Kidney tubule cell (primary cell): ENCODE measurements at regions not wholly inside any gene's neighbourhood (a gene's known extent, or its start where the extent isn't known, plus 50 kb on each side); places are given as distances from the start of the nearest gene placed in this dataset.

Experiments used
- DNase-seq: peaks from one replicate; pipeline ENCODE4 v3.0.0-alpha.2; 2018; ENCODE audit warnings: low spot score

- DNase-seq = peak; percentile 10
These were observed 319.1 kb downstream of the GPATCH2 start for GRCh38 chr1:217311766-217312165.

GRCh38 chr1:217311269-217311668, 319.6 kb downstream of the GPATCH2 start:
- no peak for DNase-seq

GRCh38 chr1:217281332-217281731, 349.6 kb downstream of the GPATCH2 start:
- no peak for DNase-seq

- peak; percentile 71 for DNase-seq
These were observed 355.1 kb downstream of the GPATCH2 start for GRCh38 chr1:217275655-217276398.

- DNase-seq = peak; percentile 60
These were observed 355.8 kb downstream of the GPATCH2 start for GRCh38 chr1:217274927-217275654.

GRCh38 chr1:217274416-217274815, 356.5 kb downstream of the GPATCH2 start:
- DNase-seq = no peak

GRCh38 chr1:217273866-217274265, 357.0 kb downstream of the GPATCH2 start:
- no peak for DNase-seq

GRCh38 chr1:217272385-217272784, 358.5 kb downstream of the GPATCH2 start:
- DNase-seq = peak; percentile 18

GRCh38 chr1:217270101-217270500, 360.8 kb downstream of the GPATCH2 start:
- no peak for DNase-seq

- DNase-seq = no peak
These were observed 362.8 kb downstream of the GPATCH2 start for GRCh38 chr1:217268058-217268457.

GRCh38 chr1:217261636-217262035, 369.3 kb downstream of the GPATCH2 start:
- DNase-seq = no peak

- no peak for DNase-seq
These were observed 370.2 kb downstream of the GPATCH2 start for GRCh38 chr1:217260676-217261075.

GRCh38 chr1:217253985-217254384, 376.9 kb downstream of the GPATCH2 start:
- peak; percentile 55 for DNase-seq

- no peak for DNase-seq
These were observed 377.5 kb downstream of the GPATCH2 start for GRCh38 chr1:217253351-217253750.

- no peak for DNase-seq
These were observed 379.8 kb downstream of the GPATCH2 start for GRCh38 chr1:217251121-217251520.

GRCh38 chr1:217249857-217250256, 381.0 kb downstream of the GPATCH2 start:
- DNase-seq = no peak

- DNase-seq = peak; percentile 12
These were observed 385.9 kb downstream of the GPATCH2 start for GRCh38 chr1:217244971-217245370.

- DNase-seq = no peak
These were observed 390.2 kb downstream of the GPATCH2 start for GRCh38 chr1:217240656-217241055.

- DNase-seq = no peak
These were observed 391.9 kb downstream of the GPATCH2 start for GRCh38 chr1:217238945-217239344.

- DNase-seq = no peak
These were observed 400.5 kb downstream of the GPATCH2 start for GRCh38 chr1:217230412-217230811.

- DNase-seq = no peak
These were observed 402.2 kb downstream of the GPATCH2 start for GRCh38 chr1:217228689-217229088.

GRCh38 chr1:217224201-217224600, 406.7 kb downstream of the GPATCH2 start:
- no peak for DNase-seq

GRCh38 chr1:217214551-217214950, 416.3 kb downstream of the GPATCH2 start:
- DNase-seq = no peak

GRCh38 chr1:217211486-217211885, 419.4 kb downstream of the GPATCH2 start:
- DNase-seq = no peak
